A549 (cell line): ENCODE measurements at regions not wholly inside any gene's neighbourhood (a gene's known extent, or its start where the extent isn't known, plus 50 kb on each side); places are given as distances from the start of the nearest gene placed in this dataset.

Experiments
- CHD2 ChIP-seq: fragments of 150-350 bp; IDR thresholded peaks from 2 replicates; pipeline ENCODE4 v1.6.1; 2014; ENCODE audit warnings: low read length; ENCODE audit not compliant: partially characterized antibody
- EP300 ChIP-seq, 2 experiments: fragments of >200 bp; sonication (Bioruptor Twin); formaldehyde crosslinking; IDR thresholded peaks; 2 replicates in 1 of 2; 3 replicates in 1 of 2; pipeline ENCODE4 v1.6.1; 2016 to 2017
- JUNB ChIP-seq: fragments of >200 bp; sonication (Bioruptor Twin); formaldehyde crosslinking; IDR thresholded peaks from 2 replicates; pipeline ENCODE4 v1.6.1; 2016
- KDM1A ChIP-seq: fragments of 200-600 bp; sonication (generic); IDR thresholded peaks from 2 replicates; pipeline ENCODE4 v1.6.1; 2016; ENCODE audit warnings: low read depth, mild to moderate bottlenecking
- MAZ ChIP-seq: fragments of 150-350 bp; IDR thresholded peaks from 2 replicates; pipeline ENCODE4 v1.6.1; 2014; ENCODE audit warnings: antibody characterized with exemption, low read depth, low read length, borderline replicate concordance
- POLR2A ChIP-seq: IDR thresholded peaks from 2 replicates; pipeline ENCODE4 v1.6.1; 2012; ENCODE audit warnings: mild to moderate bottlenecking, low read length
- POLR2AphosphoS2 ChIP-seq: conservative IDR thresholded peaks from 2 replicates; pipeline ENCODE4 v1.6.1; 2012; ENCODE audit warnings: low read length, improper control_type of control experiment, inconsistent platforms
- ZC3H11A ChIP-seq: fragments of 450-650 bp; IDR thresholded peaks from 2 replicates; pipeline ENCODE4 v1.6.1; 2014; ENCODE audit warnings: antibody characterized with exemption, mild to moderate bottlenecking
- ZSCAN20 ChIP-seq: fragments of 250-450 bp; sonication (Bioruptor Pico); IDR thresholded peaks from 2 replicates; pipeline ENCODE4 v1.8.0; 2022; ENCODE audit warnings: mild to moderate bottlenecking, moderate library complexity
- TF ChIP-seq, protein P1 (sequence below): fragments of 150-350 bp; IDR thresholded peaks from 2 replicates; pipeline ENCODE4 v1.6.1; 2014; ENCODE audit warnings: low read depth, mild to moderate bottlenecking, low read length
- TF ChIP-seq, protein P2 (sequence below): fragments of >200 bp; sonication (Bioruptor Twin); formaldehyde crosslinking; IDR thresholded peaks from 3 replicates; pipeline ENCODE4 v1.5.1; 2016

DNA sequence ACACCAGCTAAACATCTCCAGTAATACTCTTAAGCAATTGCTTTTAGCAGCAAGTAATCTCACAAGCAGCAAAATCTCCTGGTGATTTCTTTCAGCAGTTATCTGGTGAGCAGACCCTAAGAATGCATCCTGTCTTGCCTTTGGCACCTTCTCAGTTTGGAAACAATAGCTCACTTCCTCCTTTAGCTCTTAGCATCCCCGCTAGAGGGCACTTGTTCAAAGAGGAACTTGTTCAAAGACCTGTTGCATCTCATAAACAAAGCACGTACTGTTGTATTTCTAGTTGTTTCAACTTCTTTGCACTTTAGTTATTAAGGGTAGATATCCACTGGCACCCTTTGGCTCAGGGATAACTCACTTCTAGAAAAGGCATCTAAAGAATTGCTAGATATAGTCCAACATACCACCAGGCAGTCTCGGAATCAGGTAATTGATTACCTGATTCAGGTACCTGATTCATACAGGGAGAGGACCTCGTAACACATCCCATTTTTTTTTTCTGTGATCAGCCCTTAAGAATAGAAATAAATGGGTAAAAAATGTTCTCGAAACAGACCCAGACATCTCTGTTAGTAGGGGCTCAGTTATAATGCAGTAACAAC lies 81.9 kb upstream of the QRFPR start:
- TF ChIP-seq, protein P1, sequence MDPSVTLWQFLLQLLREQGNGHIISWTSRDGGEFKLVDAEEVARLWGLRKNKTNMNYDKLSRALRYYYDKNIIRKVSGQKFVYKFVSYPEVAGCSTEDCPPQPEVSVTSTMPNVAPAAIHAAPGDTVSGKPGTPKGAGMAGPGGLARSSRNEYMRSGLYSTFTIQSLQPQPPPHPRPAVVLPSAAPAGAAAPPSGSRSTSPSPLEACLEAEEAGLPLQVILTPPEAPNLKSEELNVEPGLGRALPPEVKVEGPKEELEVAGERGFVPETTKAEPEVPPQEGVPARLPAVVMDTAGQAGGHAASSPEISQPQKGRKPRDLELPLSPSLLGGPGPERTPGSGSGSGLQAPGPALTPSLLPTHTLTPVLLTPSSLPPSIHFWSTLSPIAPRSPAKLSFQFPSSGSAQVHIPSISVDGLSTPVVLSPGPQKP: no peak
- TF ChIP-seq KDM1A (no peak), EP300 (IDR thresholded peaks at IDR 0.05) (no peak), POLR2A (no peak), ZC3H11A (no peak), JUNB (no peak), ZSCAN20 (CRISPR knock-in tag) (no peak), CHD2 (no peak), POLR2AphosphoS2 (no peak), MAZ (no peak)
- TF ChIP-seq, protein P2, sequence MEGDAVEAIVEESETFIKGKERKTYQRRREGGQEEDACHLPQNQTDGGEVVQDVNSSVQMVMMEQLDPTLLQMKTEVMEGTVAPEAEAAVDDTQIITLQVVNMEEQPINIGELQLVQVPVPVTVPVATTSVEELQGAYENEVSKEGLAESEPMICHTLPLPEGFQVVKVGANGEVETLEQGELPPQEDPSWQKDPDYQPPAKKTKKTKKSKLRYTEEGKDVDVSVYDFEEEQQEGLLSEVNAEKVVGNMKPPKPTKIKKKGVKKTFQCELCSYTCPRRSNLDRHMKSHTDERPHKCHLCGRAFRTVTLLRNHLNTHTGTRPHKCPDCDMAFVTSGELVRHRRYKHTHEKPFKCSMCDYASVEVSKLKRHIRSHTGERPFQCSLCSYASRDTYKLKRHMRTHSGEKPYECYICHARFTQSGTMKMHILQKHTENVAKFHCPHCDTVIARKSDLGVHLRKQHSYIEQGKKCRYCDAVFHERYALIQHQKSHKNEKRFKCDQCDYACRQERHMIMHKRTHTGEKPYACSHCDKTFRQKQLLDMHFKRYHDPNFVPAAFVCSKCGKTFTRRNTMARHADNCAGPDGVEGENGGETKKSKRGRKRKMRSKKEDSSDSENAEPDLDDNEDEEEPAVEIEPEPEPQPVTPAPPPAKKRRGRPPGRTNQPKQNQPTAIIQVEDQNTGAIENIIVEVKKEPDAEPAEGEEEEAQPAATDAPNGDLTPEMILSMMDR: peak; percentile 60
